CD4-positive, CD25-positive, alpha-beta regulatory T cell (primary cell): ENCODE measurements at regions not wholly inside any gene's neighbourhood (a gene's known extent, or its start where the extent isn't known, plus 50 kb on each side); places are given as distances from the start of the nearest gene placed in this dataset.

Source experiments
- ATAC-seq, 2 donors: fragments of 150-1000 bp; cut with Tn5 transposase; one replicate each; pipeline ENCODE4 v1.10.0; 2021; ENCODE audit warnings: low read depth in 2 of 2, moderate number of reproducible peaks in 2 of 2, moderate library complexity in 1 of 2
- DNase-seq, 3 donors: peaks; one replicate each; pipeline versions ENCODE4 v3.0.0 to v3.0.0-alpha.2; 2012 to 2022; ENCODE audit warnings: mixed read lengths in 1 of 3
- H3K27ac ChIP-seq: one replicate; pipeline ENCODE4 v1.7.0; 2013; ENCODE audit warnings: mild to moderate bottlenecking, low read length; ENCODE audit not compliant: insufficient read depth, poor library complexity, severe bottlenecking
- H3K27me3 ChIP-seq: one replicate; pipeline ENCODE4 v1.7.0; 2013; ENCODE audit warnings: low read length; ENCODE audit not compliant: control insufficient read depth, insufficient read depth
- H3K36me3 ChIP-seq: one replicate; pipeline ENCODE4 v1.7.0; 2013; ENCODE audit warnings: mild to moderate bottlenecking, low read length, moderate library complexity; ENCODE audit not compliant: control insufficient read depth, insufficient read depth
- H3K4me1 ChIP-seq: 2 replicates; pipeline ENCODE4 v1.7.0; 2013; ENCODE audit warnings: mild to moderate bottlenecking, low read length; ENCODE audit not compliant: insufficient read depth, control insufficient read depth, poor library complexity, severe bottlenecking
- H3K4me3 ChIP-seq: one replicate; pipeline ENCODE4 v1.7.0; 2013; ENCODE audit warnings: low read depth, mild to moderate bottlenecking, low read length, moderate library complexity
- H3K9me3 ChIP-seq, 2 experiments: 1 replicate in 1 of 2; 2 replicates in 1 of 2; pipeline ENCODE4 v1.7.0; 2013; ENCODE audit warnings: low read length in 2 of 2, mild to moderate bottlenecking in 1 of 2, moderate library complexity in 1 of 2; ENCODE audit not compliant: control insufficient read depth in 2 of 2
- H3K27ac Mint-ChIP-seq, 3 donors: one replicate each; pipeline ENCODE4 v1.8.0; 2020 to 2022; ENCODE audit warnings: mild to moderate bottlenecking in 3 of 3, mixed read lengths in 3 of 3, moderate library complexity in 2 of 3
- H3K27me3 Mint-ChIP-seq: one replicate; pipeline ENCODE4 v1.8.0; 2022; ENCODE audit warnings: mild to moderate bottlenecking, mixed read lengths
- H3K36me3 Mint-ChIP-seq: one replicate; pipeline ENCODE4 v1.8.0; 2020; ENCODE audit warnings: mixed read lengths
- H3K4me1 Mint-ChIP-seq, 4 donors: one replicate each; pipeline ENCODE4 v1.8.0; 2020 to 2022; ENCODE audit warnings: mixed read lengths in 4 of 4, mild to moderate bottlenecking in 1 of 4
- H3K4me3 Mint-ChIP-seq, 4 donors: one replicate each; pipeline ENCODE4 v1.8.0; 2020 to 2022; ENCODE audit warnings: mild to moderate bottlenecking in 4 of 4, mixed read lengths in 4 of 4, moderate library complexity in 3 of 4
- H3K9me3 Mint-ChIP-seq, 7 donors: one replicate each; pipeline ENCODE4 v1.8.0; 2020 to 2022; ENCODE audit warnings: mixed read lengths in 7 of 7, mild to moderate bottlenecking in 3 of 7, moderate library complexity in 2 of 7

- H3K27me3 ChIP-seq = no peaks in the 10 kb centered on the region
- DNase-seq (no peak), ATAC-seq (no peak)
- H3K9me3 Mint-ChIP-seq = peaks cover 1 to 33% (median 6%) of the 10 kb centered on the region in 7 donors
- H3K27ac ChIP-seq = no peak overlapping the region
- no peak overlapping the region for H3K4me3 ChIP-seq
- no peaks in the 10 kb centered on the region for H3K4me1 Mint-ChIP-seq
- peaks cover 0 to 22% of the 10 kb centered on the region in 2 experiments for H3K9me3 ChIP-seq
- no peaks in the 10 kb centered on the region for H3K36me3 Mint-ChIP-seq
- H3K4me1 ChIP-seq = no peaks in the 10 kb centered on the region
- no peaks in the 10 kb centered on the region for H3K27me3 Mint-ChIP-seq
- no peak overlapping the region for H3K27ac Mint-ChIP-seq
- H3K4me3 Mint-ChIP-seq = no peak overlapping the region
- no peaks in the 10 kb centered on the region for H3K36me3 ChIP-seq
Observed at GRCh38 chr3:83302091-83302490, 1540.6 kb upstream of the GBE1 start.

GRCh38 chr3:83317605-83318004 is 1556.2 kb upstream of the GBE1 start:
- no peaks in the 10 kb centered on the region for H3K27me3 Mint-ChIP-seq
- H3K27me3 ChIP-seq = no peaks in the 10 kb centered on the region
- no peaks in the 10 kb centered on the region for H3K36me3 ChIP-seq
- no peaks in the 10 kb centered on the region for H3K36me3 Mint-ChIP-seq
- H3K4me3 ChIP-seq = no peak overlapping the region
- H3K9me3 ChIP-seq = no peaks in the 10 kb centered on the region
- no peak overlapping the region for H3K4me3 Mint-ChIP-seq
- no peaks in the 10 kb centered on the region for H3K4me1 Mint-ChIP-seq
- no peak overlapping the region for H3K27ac ChIP-seq
- no peak overlapping the region for H3K27ac Mint-ChIP-seq
- ATAC-seq = no peak
- no peak for DNase-seq
- no peaks in the 10 kb centered on the region for H3K4me1 ChIP-seq
- H3K9me3 Mint-ChIP-seq = peaks cover 0 to 17% (median 9%) of the 10 kb centered on the region in 7 donors

- no peak overlapping the region for H3K4me3 Mint-ChIP-seq
- peaks cover 2 to 14% (median 9%) of the 10 kb centered on the region in 7 donors for H3K9me3 Mint-ChIP-seq
- no peaks in the 10 kb centered on the region for H3K27me3 Mint-ChIP-seq
Observed at GRCh38 chr3:83320726-83321125, 1559.3 kb upstream of the GBE1 start.

GRCh38 chr3:83321457-83321856 is 1560.0 kb upstream of the GBE1 start:
- H3K4me3 ChIP-seq = no peak overlapping the region
- peaks cover 0 to 10% of the 10 kb centered on the region in 2 experiments for H3K9me3 ChIP-seq
- DNase-seq (no peak), ATAC-seq (no peak)
- no peaks in the 10 kb centered on the region for H3K27me3 Mint-ChIP-seq
- H3K27ac ChIP-seq = no peak overlapping the region
- no peaks in the 10 kb centered on the region for H3K36me3 Mint-ChIP-seq
- no peaks in the 10 kb centered on the region for H3K36me3 ChIP-seq
- no peaks in the 10 kb centered on the region for H3K4me1 Mint-ChIP-seq
- H3K27ac Mint-ChIP-seq = no peak overlapping the region
- no peaks in the 10 kb centered on the region for H3K4me1 ChIP-seq
- H3K27me3 ChIP-seq = no peaks in the 10 kb centered on the region
- peaks cover 4 to 15% (median 9%) of the 10 kb centered on the region in 7 donors for H3K9me3 Mint-ChIP-seq
- no peak overlapping the region for H3K4me3 Mint-ChIP-seq

More at GRCh38 chr3:83320726-83321125, 1559.3 kb upstream of the GBE1 start:
- DNase-seq = no peak
- Histone ChIP-seq H3K4me3 (no peak overlapping the region), H3K9me3 (peaks cover 0 to 10% of the 10 kb centered on the region in 2 experiments), H3K36me3 (no peaks in the 10 kb centered on the region), H3K27ac (no peak overlapping the region), H3K4me1 (no peaks in the 10 kb centered on the region), H3K27me3 (no peaks in the 10 kb centered on the region)
- Mint-ChIP-seq H3K4me1 (no peaks in the 10 kb centered on the region), H3K27ac (no peak overlapping the region), H3K36me3 (no peaks in the 10 kb centered on the region)
- no peak for ATAC-seq

- H3K9me3 Mint-ChIP-seq = peaks cover 4 to 15% (median 9%) of the 10 kb centered on the region in 7 donors
- peaks cover 0 to 10% of the 10 kb centered on the region in 2 experiments for H3K9me3 ChIP-seq
- no peak overlapping the region for H3K4me3 ChIP-seq
- H3K27me3 ChIP-seq = no peaks in the 10 kb centered on the region
- H3K36me3 ChIP-seq = no peaks in the 10 kb centered on the region
- ATAC-seq (no peak), DNase-seq (no peak)
- no peak overlapping the region for H3K27ac Mint-ChIP-seq
- H3K27me3 Mint-ChIP-seq = no peaks in the 10 kb centered on the region
- H3K27ac ChIP-seq = no peak overlapping the region
- no peaks in the 10 kb centered on the region for H3K4me1 Mint-ChIP-seq
- no peak overlapping the region for H3K4me3 Mint-ChIP-seq
- no peaks in the 10 kb centered on the region for H3K4me1 ChIP-seq
- no peaks in the 10 kb centered on the region for H3K36me3 Mint-ChIP-seq
Observed at GRCh38 chr3:83321891-83322290, 1560.4 kb upstream of the GBE1 start.

GRCh38 chr3:83354205-83354604 is 1592.8 kb upstream of the GBE1 start:
- Histone ChIP-seq H3K4me1 (no peaks in the 10 kb centered on the region), H3K9me3 (peaks cover 4 to 5% of the 10 kb centered on the region in 2 experiments), H3K4me3 (no peak overlapping the region), H3K36me3 (no peaks in the 10 kb centered on the region), H3K27me3 (no peaks in the 10 kb centered on the region), H3K27ac (no peak overlapping the region)
- Mint-ChIP-seq H3K4me1 (peaks cover 0 to 2% (median 0%) of the 10 kb centered on the region in 4 donors), H3K27me3 (no peaks in the 10 kb centered on the region), H3K4me3 (no peak overlapping the region), H3K9me3 (peaks cover 0 to 32% (median 15%) of the 10 kb centered on the region in 7 donors), H3K27ac (no peak overlapping the region), H3K36me3 (no peaks in the 10 kb centered on the region)
- DNase-seq (no peak), ATAC-seq (no peak)

GRCh38 chr3:83393276-83393675 is 1565.5 kb upstream of the CADM2 start:
- H3K4me3 Mint-ChIP-seq = no peak overlapping the region
- no peak overlapping the region for H3K27ac ChIP-seq
- no peaks in the 10 kb centered on the region for H3K4me1 Mint-ChIP-seq
- no peaks in the 10 kb centered on the region for H3K36me3 Mint-ChIP-seq
- no peaks in the 10 kb centered on the region for H3K36me3 ChIP-seq
- ATAC-seq (no peak), DNase-seq (no peak)
- no peak overlapping the region for H3K4me3 ChIP-seq
- H3K27me3 ChIP-seq = no peaks in the 10 kb centered on the region
- no peak overlapping the region for H3K27ac Mint-ChIP-seq
- H3K9me3 ChIP-seq = peaks cover 0 to 11% of the 10 kb centered on the region in 2 experiments
- H3K9me3 Mint-ChIP-seq = peaks cover 0 to 31% (median 7%) of the 10 kb centered on the region in 7 donors
- no peaks in the 10 kb centered on the region for H3K4me1 ChIP-seq
- no peaks in the 10 kb centered on the region for H3K27me3 Mint-ChIP-seq

- Mint-ChIP-seq H3K27me3 (no peaks in the 10 kb centered on the region), H3K9me3 (peaks cover 0 to 22% (median 2%) of the 10 kb centered on the region in 7 donors), H3K4me1 (no peaks in the 10 kb centered on the region), H3K36me3 (no peaks in the 10 kb centered on the region), H3K27ac (no peak overlapping the region), H3K4me3 (no peak overlapping the region)
- Histone ChIP-seq H3K4me1 (no peaks in the 10 kb centered on the region), H3K4me3 (no peak overlapping the region), H3K27ac (no peak overlapping the region), H3K36me3 (no peaks in the 10 kb centered on the region), H3K27me3 (no peaks in the 10 kb centered on the region), H3K9me3 (peaks cover 0 to 6% of the 10 kb centered on the region in 2 experiments)
- ATAC-seq (no peak), DNase-seq (no peak)
Observed at GRCh38 chr3:83403927-83404326, 1554.9 kb upstream of the CADM2 start.
